Cardiac muscle cell (in vitro differentiated cells and primary cell): ENCODE measurements at regions not wholly inside any gene's neighbourhood (a gene's known extent, or its start where the extent isn't known, plus 50 kb on each side); places are given as distances from the start of the nearest gene placed in this dataset.

Experiments
- DNase-seq, 2 donors: peaks; one replicate each; pipeline versions ENCODE4 v3.0.0 to v3.0.0-alpha.2; 2010 to 2017; ENCODE audit warnings: low read depth in 1 of 2, low spot score in 1 of 2
- H3K27ac ChIP-seq: fragments of 200-600 bp; sonication (generic); 2 replicates; pipeline ENCODE4 v1.5.1; 2016
- H3K27me3 ChIP-seq: fragments of 200-600 bp; sonication (generic); 2 replicates; pipeline ENCODE4 v1.6.0; 2016; ENCODE audit warnings: control low read depth
- H3K36me3 ChIP-seq: fragments of 200-600 bp; sonication (generic); 2 replicates; pipeline ENCODE4 v1.5.1; 2016; ENCODE audit warnings: control low read depth
- H3K4me1 ChIP-seq: fragments of 200-600 bp; sonication (generic); 2 replicates; pipeline ENCODE4 v1.8.1; 2017; ENCODE audit warnings: low read depth, mild to moderate bottlenecking, mixed run types
- H3K4me3 ChIP-seq: fragments of 200-600 bp; sonication (generic); 2 replicates; pipeline ENCODE4 v1.5.1; 2016; ENCODE audit warnings: mild to moderate bottlenecking
- H3K9me3 ChIP-seq: fragments of 200-600 bp; sonication (generic); 2 replicates; pipeline ENCODE4 v1.5.1; 2017; ENCODE audit warnings: low read depth, mild to moderate bottlenecking, control low read depth
- CTCF ChIP-seq: IDR thresholded peaks from 2 replicates; pipeline ENCODE4 v1.5.1; 2012; ENCODE audit warnings: low read depth, mild to moderate bottlenecking, low read length

GRCh38 chr6:139964737-139965136, 590.3 kb upstream of the CITED2 start:
- Histone ChIP-seq H3K4me3 (no peak overlapping the region), H3K36me3 (no peaks in the 10 kb centered on the region), H3K4me1 (peaks cover 14% of the 10 kb centered on the region), H3K27ac (no peak overlapping the region), H3K9me3 (no peaks in the 10 kb centered on the region), H3K27me3 (no peaks in the 10 kb centered on the region)
- no peak for TF ChIP-seq CTCF
- no peak for DNase-seq

- H3K9me3 ChIP-seq: no peaks in the 10 kb centered on the region
- H3K27ac ChIP-seq: no peak overlapping the region
- no peaks in the 10 kb centered on the region for H3K27me3 ChIP-seq
- H3K36me3 ChIP-seq: no peaks in the 10 kb centered on the region
- no peak overlapping the region for H3K4me3 ChIP-seq
- DNase-seq: no peak
- peaks cover 14% of the 10 kb centered on the region for H3K4me1 ChIP-seq
- TF ChIP-seq CTCF: no peak
These were observed 588.4 kb upstream of the CITED2 start for GRCh38 chr6:139962654-139963347.

DNA sequence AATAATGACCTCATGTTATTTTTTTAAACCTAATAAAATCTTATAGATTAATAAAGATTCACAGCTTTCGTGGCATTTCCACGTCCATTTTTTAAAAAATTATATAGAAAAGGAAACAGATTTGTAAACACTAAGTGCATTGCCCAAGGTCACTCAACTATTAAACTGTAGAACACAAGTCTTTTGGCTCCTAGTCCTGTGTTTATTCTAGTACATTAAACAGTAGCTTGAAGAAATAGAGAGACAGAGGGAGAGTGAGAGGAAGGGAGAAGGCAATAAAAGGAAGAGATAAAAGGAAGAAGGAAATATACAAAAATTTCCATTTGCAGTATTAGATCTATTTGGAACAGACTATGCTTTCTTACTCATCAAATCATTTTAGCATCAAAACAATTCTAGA, 586.7 kb upstream of the CITED2 start:
- Histone ChIP-seq H3K27me3 (no peaks in the 10 kb centered on the region), H3K4me3 (no peak overlapping the region), H3K27ac (no peak overlapping the region), H3K4me1 (peaks cover 14% of the 10 kb centered on the region), H3K9me3 (no peaks in the 10 kb centered on the region), H3K36me3 (no peaks in the 10 kb centered on the region)
- TF ChIP-seq CTCF: no peak
- DNase-seq: no peak

DNA sequence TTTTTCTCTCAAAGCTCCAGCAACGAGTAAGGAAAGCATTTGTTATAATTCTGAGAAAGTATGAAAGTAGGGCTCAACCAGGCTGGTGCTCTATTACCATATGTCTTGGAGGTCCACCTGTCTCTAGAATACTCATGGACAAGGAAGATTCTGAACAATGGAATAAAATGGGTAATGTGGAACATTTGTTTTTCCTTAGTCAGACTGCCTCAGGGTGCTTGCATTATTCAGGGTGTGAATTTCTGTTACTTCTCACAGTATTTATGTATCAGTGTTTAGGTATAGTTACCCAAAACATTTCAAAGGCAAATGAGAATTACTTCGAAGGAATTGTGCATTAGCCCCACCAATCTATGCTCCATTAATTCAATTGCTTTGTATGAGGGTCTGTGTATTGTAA, 586.2 kb upstream of the CITED2 start:
- no peak overlapping the region for H3K27ac ChIP-seq
- peaks cover 11% of the 10 kb centered on the region for H3K4me1 ChIP-seq
- H3K9me3 ChIP-seq: no peaks in the 10 kb centered on the region
- H3K4me3 ChIP-seq: no peak overlapping the region
- TF ChIP-seq CTCF: no peak
- H3K27me3 ChIP-seq: no peaks in the 10 kb centered on the region
- H3K36me3 ChIP-seq: no peaks in the 10 kb centered on the region
- no peak for DNase-seq

- H3K4me1 ChIP-seq: no peaks in the 10 kb centered on the region
- no peak for DNase-seq
These were observed 581.1 kb upstream of the CITED2 start for GRCh38 chr6:139955366-139956155.

More at GRCh38 chr6:139955366-139956155, 581.1 kb upstream of the CITED2 start:
- no peaks in the 10 kb centered on the region for H3K9me3 ChIP-seq
- no peak overlapping the region for H3K4me3 ChIP-seq
- no peak overlapping the region for H3K27ac ChIP-seq
- no peak for TF ChIP-seq CTCF
- H3K27me3 ChIP-seq: no peaks in the 10 kb centered on the region
- no peaks in the 10 kb centered on the region for H3K36me3 ChIP-seq
